DOHH2 (cell line): ENCODE measurements at regions not wholly inside any gene's neighbourhood (a gene's known extent, or its start where the extent isn't known, plus 50 kb on each side); places are given as distances from the start of the nearest gene placed in this dataset.

Experiments used
- H3F3A ChIP-seq: fragments of 200-600 bp; sonication (generic), shearing (Covaris generic); 2 replicates; pipeline ENCODE4 v1.6.0; 2016; ENCODE audit warnings: antibody characterized with exemption, mild to moderate bottlenecking; ENCODE audit not compliant: control insufficient read depth, insufficient read depth
- H3K27ac ChIP-seq: fragments of 200-600 bp; sonication (generic); 2 replicates; pipeline ENCODE4 v1.5.1; 2014; ENCODE audit warnings: low read depth, mild to moderate bottlenecking, low read length, moderate library complexity
- H3K27me3 ChIP-seq: fragments of 200-600 bp; sonication (generic); 2 replicates; pipeline ENCODE4 v1.6.1; 2014; ENCODE audit warnings: mild to moderate bottlenecking, low read length, mixed read lengths; ENCODE audit not compliant: control insufficient read depth
- H3K36me3 ChIP-seq: fragments of 200-600 bp; sonication (generic); 2 replicates; pipeline ENCODE4 v1.6.1; 2014; ENCODE audit warnings: mild to moderate bottlenecking, low read length, moderate library complexity, mixed read lengths; ENCODE audit not compliant: control insufficient read depth
- H3K4me1 ChIP-seq: fragments of 200-600 bp; sonication (generic); 2 replicates; pipeline ENCODE4 v1.6.1; 2014; ENCODE audit warnings: mild to moderate bottlenecking, low read length, mixed read lengths; ENCODE audit not compliant: control insufficient read depth
- H3K4me2 ChIP-seq: fragments of 200-600 bp; sonication (generic); 2 replicates; pipeline ENCODE4 v1.6.0; 2014; ENCODE audit warnings: mild to moderate bottlenecking, low read length, moderate library complexity
- H3K4me3 ChIP-seq: fragments of 200-600 bp; sonication (generic); 2 replicates; pipeline ENCODE4 v1.5.1; 2014; ENCODE audit warnings: mild to moderate bottlenecking, low read length, mixed read lengths
- H3K79me2 ChIP-seq: fragments of 200-600 bp; sonication (generic); 2 replicates; pipeline ENCODE4 v1.6.1; 2014; ENCODE audit warnings: mild to moderate bottlenecking, low read length, mixed read lengths; ENCODE audit not compliant: control insufficient read depth
- H3K9me2 ChIP-seq: fragments of 200-600 bp; sonication (generic); replicated peaks from 2 replicates; pipeline ENCODE4 v1.6.1; 2014; ENCODE audit warnings: mild to moderate bottlenecking, low read length, mixed read lengths; ENCODE audit not compliant: control insufficient read depth
- H3K9me3 ChIP-seq: fragments of 200-600 bp; sonication (generic); 2 replicates; pipeline ENCODE4 v1.6.1; 2014; ENCODE audit warnings: antibody characterized with exemption, low read length, mixed read lengths; ENCODE audit not compliant: control insufficient read depth, insufficient read depth
- H4K20me1 ChIP-seq: fragments of 200-600 bp; sonication (generic); 2 replicates; pipeline ENCODE4 v1.6.0; 2014; ENCODE audit warnings: low read depth, mild to moderate bottlenecking, antibody characterized with exemption, low read length, moderate library complexity; ENCODE audit not compliant: control insufficient read depth, insufficient read depth
- EZH2phosphoT487 ChIP-seq: fragments of 200-600 bp; sonication (generic); IDR thresholded peaks from 2 replicates; pipeline ENCODE4 v1.6.1; 2017; ENCODE audit warnings: borderline replicate concordance, mild to moderate bottlenecking, antibody characterized with exemption, low read length, moderate library complexity, mixed read lengths
- TF ChIP-seq, protein P1 (sequence below): fragments of 200-600 bp; sonication (generic); IDR thresholded peaks from one replicate; pipeline ENCODE4 v1.5.1; 2014; ENCODE audit warnings: antibody characterized with exemption, mild to moderate bottlenecking, low read depth, low read length; ENCODE audit not compliant: poor library complexity, severe bottlenecking

DNA sequence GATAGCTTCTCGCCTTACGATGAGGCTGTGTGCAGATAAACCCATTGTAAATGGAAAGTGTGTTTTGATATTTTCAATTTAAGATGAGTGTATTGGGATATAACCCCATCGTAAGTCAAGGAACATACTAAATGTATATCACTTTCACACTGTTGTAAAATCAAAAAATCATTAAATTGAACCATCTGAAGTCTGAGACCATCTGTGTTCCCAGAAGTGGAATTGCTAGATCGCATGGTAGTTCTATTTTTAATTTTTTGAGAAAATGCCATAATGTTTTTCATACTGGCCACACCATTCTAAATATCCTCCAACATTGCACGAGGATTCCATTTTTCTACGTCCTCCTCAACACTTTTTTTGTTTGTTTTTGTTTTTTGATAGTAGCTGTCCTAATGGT, 209.1 kb upstream of the MTPN start:
- H3K36me3 ChIP-seq = no peaks in the 10 kb centered on the region
- no peaks in the 10 kb centered on the region for H3K79me2 ChIP-seq
- H3F3A ChIP-seq = no peaks in the 10 kb centered on the region
- no peaks in the 10 kb centered on the region for H3K9me2 ChIP-seq
- H4K20me1 ChIP-seq = no peaks in the 10 kb centered on the region
- TF ChIP-seq EZH2phosphoT487 = no peak
- TF ChIP-seq, protein P1, sequence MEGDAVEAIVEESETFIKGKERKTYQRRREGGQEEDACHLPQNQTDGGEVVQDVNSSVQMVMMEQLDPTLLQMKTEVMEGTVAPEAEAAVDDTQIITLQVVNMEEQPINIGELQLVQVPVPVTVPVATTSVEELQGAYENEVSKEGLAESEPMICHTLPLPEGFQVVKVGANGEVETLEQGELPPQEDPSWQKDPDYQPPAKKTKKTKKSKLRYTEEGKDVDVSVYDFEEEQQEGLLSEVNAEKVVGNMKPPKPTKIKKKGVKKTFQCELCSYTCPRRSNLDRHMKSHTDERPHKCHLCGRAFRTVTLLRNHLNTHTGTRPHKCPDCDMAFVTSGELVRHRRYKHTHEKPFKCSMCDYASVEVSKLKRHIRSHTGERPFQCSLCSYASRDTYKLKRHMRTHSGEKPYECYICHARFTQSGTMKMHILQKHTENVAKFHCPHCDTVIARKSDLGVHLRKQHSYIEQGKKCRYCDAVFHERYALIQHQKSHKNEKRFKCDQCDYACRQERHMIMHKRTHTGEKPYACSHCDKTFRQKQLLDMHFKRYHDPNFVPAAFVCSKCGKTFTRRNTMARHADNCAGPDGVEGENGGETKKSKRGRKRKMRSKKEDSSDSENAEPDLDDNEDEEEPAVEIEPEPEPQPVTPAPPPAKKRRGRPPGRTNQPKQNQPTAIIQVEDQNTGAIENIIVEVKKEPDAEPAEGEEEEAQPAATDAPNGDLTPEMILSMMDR = no peak
- H3K27ac ChIP-seq = no peak overlapping the region
- no peaks in the 10 kb centered on the region for H3K27me3 ChIP-seq
- H3K4me2 ChIP-seq = no peak overlapping the region
- H3K4me3 ChIP-seq = no peak overlapping the region
- H3K9me3 ChIP-seq = no peaks in the 10 kb centered on the region
- no peaks in the 10 kb centered on the region for H3K4me1 ChIP-seq

DNA sequence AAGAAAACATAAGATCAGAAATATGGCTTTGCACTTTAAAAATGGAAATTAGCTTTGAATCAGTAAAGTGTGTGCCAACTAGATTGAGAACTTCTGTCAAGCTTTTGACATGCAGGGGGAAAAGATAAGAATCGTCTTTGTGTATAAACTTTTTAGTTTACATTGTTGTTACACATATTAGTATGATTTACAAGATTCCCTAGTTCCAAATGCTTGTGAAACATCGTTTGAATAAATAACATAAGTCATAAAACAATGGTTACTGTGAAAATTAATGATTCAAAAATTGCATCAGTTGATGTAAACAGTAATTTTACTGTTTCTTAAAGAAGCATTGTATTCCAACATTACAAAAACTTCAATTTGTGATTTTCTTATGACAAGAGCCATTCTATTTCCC, 207.6 kb upstream of the MTPN start:
- TF ChIP-seq EZH2phosphoT487 = no peak
- TF ChIP-seq, protein P1 = no peak
- Histone ChIP-seq H3F3A (no peaks in the 10 kb centered on the region), H3K27ac (no peak overlapping the region)

DNA sequence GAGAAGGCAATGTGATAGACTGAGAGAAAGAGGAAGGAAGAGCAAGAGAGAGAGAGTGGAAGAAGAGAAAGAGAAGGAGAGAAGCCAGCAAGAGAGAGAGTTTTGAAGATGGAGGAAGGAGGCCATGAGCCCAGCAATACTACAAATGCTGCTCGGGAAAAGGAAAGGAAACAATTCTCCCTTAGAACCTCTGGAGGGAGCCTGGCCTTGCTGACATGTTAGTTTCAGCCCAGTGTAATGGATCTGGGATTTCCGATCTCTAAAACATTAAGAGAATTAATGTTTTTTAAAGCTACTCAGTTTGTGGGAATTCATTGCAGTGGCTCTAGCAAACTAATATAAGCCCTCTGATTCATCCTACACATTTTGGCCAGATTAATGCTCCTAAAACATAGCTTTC, 206.8 kb upstream of the MTPN start:
- Histone ChIP-seq H3K9me3 (no peaks in the 10 kb centered on the region), H3K9me2 (no peaks in the 10 kb centered on the region), H3K27ac (no peak overlapping the region), H3K79me2 (no peaks in the 10 kb centered on the region), H3K4me3 (no peak overlapping the region), H3K4me1 (no peaks in the 10 kb centered on the region), H3F3A (no peaks in the 10 kb centered on the region), H3K4me2 (no peak overlapping the region), H3K36me3 (no peaks in the 10 kb centered on the region), H3K27me3 (no peaks in the 10 kb centered on the region), H4K20me1 (no peaks in the 10 kb centered on the region)
- TF ChIP-seq, protein P1 = no peak
- TF ChIP-seq EZH2phosphoT487 = no peak

More for the DNA sequence above, 207.6 kb upstream of the MTPN start:
- Histone ChIP-seq H3K4me1 (no peaks in the 10 kb centered on the region), H3K79me2 (no peaks in the 10 kb centered on the region), H3K4me3 (no peak overlapping the region), H3K27me3 (no peaks in the 10 kb centered on the region), H3K4me2 (no peak overlapping the region), H4K20me1 (no peaks in the 10 kb centered on the region), H3K9me2 (no peaks in the 10 kb centered on the region), H3K9me3 (no peaks in the 10 kb centered on the region), H3K36me3 (no peaks in the 10 kb centered on the region)

DNA sequence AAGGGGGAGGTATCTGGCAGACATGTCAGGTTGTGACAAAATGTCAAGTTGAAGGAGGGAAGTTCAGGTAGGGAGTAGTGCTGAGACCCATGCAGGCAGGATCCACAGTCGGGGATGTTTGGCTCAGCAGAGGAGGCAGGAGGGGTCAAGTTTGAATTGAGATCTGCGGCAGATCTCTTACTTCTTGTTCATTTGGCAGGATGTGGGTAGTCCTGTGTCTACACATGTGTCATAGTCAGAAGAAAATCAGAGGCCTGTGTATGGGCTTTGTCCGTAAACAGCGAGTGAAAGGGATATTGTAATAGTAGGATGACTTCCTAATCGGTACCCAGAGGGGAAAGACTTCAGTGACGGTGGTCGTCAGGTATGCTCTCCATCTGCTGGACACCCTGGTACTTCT, 203.8 kb upstream of the MTPN start:
- no peaks in the 10 kb centered on the region for H4K20me1 ChIP-seq
- no peaks in the 10 kb centered on the region for H3K27me3 ChIP-seq
- H3K4me2 ChIP-seq = no peak overlapping the region
- no peak overlapping the region for H3K27ac ChIP-seq
- no peaks in the 10 kb centered on the region for H3K79me2 ChIP-seq
- TF ChIP-seq, protein P1 = no peak
- no peak for TF ChIP-seq EZH2phosphoT487
- H3K4me1 ChIP-seq = no peaks in the 10 kb centered on the region
- H3K4me3 ChIP-seq = no peak overlapping the region
- H3K9me2 ChIP-seq = no peaks in the 10 kb centered on the region
- H3K36me3 ChIP-seq = no peaks in the 10 kb centered on the region
- H3K9me3 ChIP-seq = no peaks in the 10 kb centered on the region
- H3F3A ChIP-seq = no peaks in the 10 kb centered on the region
